G401 (cell line): ENCODE measurements at regions not wholly inside any gene's neighbourhood (a gene's known extent, or its start where the extent isn't known, plus 50 kb on each side); places are given as distances from the start of the nearest gene placed in this dataset.

Experiments used
- DNase-seq: peaks from one replicate; pipeline ENCODE4 v3.0.0-alpha.2; 2015; ENCODE audit warnings: low spot score
- in situ Hi-C: cut with HindIII; loops from 2 replicates; pipeline ENCODE4 v1.10.0; 2016; ENCODE audit warnings: low sequenced_read_pairs, mixed read lengths

GRCh38 chr18:46282646-46283045 is 178.5 kb downstream of the HAUS1 start:
- in situ Hi-C loops = no loop called here
- DNase-seq = no peak

GRCh38 chr18:46283268-46283667 is 179.1 kb downstream of the HAUS1 start:
- in situ Hi-C loops = no loop called here
- DNase-seq = no peak

GRCh38 chr18:46283895-46284295 is 179.7 kb downstream of the HAUS1 start:
- in situ Hi-C loops = no loop called here
- DNase-seq = no peak

DNA sequence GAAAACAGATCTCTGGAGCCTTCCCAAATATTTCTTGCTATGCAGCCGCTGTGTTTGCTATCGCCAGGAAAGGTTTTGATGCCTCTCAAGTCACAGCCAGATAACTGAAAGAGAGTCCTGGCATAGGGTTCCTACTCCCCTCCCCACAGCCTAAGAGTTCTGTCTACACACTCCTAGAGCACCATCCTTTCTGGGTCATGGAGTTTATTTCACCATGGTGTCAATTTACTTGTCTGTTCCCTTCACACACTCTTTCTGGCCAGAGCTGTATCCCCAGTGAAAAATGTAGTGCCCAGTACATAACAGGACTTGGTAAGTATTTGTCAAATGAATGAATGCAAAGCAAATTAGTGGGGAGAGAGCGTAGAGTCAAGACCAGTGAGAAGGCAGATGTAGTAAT is 185.3 kb downstream of the HAUS1 start:
- no peak for DNase-seq
- in situ Hi-C loops = no loop called here

DNA sequence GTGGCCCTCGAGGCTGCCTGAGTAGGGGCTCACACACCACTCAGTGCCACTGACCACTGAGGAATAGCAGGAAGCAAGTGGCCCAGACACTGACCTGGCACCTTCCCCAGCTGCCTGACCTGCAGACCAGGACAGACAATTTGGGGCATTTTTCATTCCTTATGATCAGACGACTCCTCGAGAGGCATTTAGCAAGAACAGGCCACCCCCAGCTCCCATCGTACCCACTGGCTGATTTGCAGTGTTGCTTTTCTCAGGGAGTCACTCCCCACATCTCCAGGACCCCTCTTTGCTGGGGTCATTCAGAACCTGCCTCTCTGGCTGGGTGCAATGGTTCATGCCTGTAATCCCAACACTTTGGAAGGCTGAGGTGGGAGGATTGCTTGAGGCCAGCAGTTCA is 185.7 kb downstream of the HAUS1 start:
- in situ Hi-C loops = no loop called here
- DNase-seq = no peak

DNA sequence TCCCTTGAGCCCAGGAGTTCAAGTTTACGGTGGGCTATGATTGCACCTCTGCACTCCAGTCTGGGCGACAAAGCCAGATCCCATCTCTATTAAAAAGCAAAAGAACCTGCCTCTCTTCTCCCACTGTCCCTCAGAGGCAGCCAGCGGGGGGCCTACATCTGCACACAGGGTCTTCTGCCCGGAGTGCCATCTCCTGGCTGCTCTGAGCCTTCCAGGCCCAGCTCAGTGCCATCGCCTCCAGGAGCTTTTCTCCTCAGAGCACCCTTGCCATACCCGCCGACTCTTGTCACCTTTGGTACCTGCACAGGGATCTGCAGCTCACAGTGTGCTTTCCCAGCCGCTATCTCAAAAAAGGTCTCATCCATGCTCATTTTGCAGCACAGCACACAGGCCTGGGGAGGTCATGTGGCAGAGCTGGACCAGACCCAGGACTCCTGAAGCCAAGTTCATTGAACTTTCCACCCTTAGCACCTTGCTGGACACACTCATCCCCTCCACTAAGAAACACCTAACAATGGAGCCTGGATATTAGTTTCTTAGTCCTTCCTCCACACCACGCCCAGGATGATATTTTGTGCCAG is 186.3 kb downstream of the HAUS1 start:
- in situ Hi-C loops = no loop called here
- DNase-seq = no peak

DNA sequence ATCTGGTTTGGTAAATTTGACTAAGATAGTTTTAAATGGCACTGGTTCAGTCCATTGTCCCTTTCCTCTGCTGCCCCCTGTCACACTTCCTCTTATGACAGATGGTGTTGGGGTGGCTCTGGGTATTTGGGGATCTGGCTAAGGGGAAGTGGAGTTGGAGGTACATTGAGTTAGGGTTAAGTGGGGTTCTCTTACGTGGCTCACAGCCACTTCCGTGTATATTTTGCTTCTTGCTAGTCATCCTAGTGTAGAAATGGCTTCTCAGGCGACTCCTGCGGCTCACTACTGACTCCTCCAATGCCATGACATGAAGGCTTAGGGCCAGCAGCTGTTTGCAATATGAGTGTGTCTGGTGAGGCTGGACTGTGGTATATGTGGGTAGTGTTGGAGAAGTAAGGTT is 187.0 kb downstream of the HAUS1 start:
- DNase-seq = no peak
- in situ Hi-C loops = no loop called here

- in situ Hi-C loops = no loop called here
- DNase-seq = no peak
These were observed 189.6 kb downstream of the HAUS1 start for GRCh38 chr18:46293742-46294181.

GRCh38 chr18:46294318-46294717 is 190.1 kb downstream of the HAUS1 start:
- no peak for DNase-seq
- in situ Hi-C loops = no loop called here

DNA sequence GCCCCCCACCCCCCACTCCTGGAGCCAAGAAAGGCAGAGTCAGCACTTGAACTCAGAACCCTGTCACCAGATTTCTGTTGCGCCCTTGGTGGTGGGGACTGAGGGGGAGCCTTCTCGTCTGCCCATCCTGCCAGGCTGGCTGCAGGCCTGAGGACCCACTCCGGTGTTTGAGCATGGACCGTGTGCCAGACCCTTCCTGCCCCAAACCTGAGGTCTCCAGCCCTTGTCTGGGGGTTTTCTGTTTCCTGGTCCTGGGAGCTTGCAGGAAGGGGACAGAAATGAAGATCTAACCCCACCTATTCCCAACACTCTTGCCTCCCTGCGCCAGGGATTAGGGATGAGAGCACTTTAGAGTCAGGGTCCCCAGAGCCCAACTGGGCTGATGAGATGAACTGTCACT is 190.6 kb downstream of the HAUS1 start:
- in situ Hi-C loops = no loop called here
- DNase-seq = no peak

GRCh38 chr18:46295416-46295815 is 191.2 kb downstream of the HAUS1 start:
- in situ Hi-C loops = no loop called here

DNA sequence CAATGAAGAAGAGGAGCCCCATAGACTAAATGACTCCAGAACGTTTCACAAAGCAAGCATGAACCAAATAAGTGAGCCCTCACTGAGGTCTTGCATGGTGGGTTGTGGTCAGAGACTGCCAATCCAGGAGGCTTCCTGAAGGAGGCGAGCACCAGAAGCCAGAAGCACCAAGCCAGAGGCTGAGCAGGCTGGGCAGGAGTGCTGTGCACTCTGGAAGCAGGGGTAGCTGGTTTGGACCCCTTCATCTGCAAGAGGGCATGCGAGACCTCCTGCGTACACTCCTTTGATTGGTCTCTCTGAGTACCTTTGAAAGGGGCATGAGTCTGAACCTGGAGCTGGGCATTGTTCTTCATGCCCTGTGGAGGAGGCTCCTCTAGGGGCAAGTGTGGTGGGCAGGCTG is 192.5 kb downstream of the HAUS1 start:
- DNase-seq = no peak
- in situ Hi-C loops = no loop called here

More at GRCh38 chr18:46295416-46295815, 191.2 kb downstream of the HAUS1 start:
- DNase-seq = no peak

DNA sequence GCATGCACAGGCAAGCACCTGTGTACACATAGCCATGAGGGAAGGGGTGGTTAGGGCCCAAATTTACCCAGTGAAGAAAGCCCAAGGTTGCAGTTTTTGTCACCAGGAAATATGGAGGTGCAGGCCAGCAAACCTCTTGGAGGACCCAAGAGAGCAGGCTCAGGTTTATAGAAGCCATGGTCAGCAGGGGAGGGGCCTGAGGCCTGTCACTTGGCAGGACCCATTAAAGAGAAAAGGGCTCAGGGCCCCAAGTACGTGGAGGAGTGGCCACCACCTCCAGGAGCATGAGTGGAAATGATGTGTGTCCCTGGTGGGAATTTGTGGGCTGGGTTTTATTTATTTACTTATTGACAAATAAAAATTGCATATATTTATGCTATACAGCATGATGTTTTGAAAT is 192.9 kb downstream of the HAUS1 start:
- in situ Hi-C loops = no loop called here
- DNase-seq = no peak

DNA sequence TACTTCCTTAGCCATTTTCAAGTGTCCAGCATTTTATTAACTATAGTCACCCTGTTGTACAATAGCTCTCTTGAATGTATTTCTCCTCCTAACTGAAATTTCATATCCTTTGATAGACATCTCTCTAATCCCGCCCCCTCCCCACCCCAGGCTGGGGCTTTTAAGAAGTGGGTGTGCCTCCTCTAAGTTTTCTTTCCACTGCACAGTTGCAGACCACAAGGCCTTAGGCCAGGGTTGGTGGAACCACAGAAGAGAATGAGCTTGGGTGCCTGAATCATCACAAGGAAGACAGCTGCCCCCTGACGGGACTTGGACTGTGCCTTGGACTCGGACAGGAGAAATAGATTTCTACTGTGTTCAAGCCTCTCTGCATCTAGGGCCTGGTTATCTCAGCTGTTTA is 193.4 kb downstream of the HAUS1 start:
- in situ Hi-C loops = no loop called here
- DNase-seq = no peak

- no peak for DNase-seq
- in situ Hi-C loops = no loop called here
These were observed 194.3 kb downstream of the HAUS1 start for GRCh38 chr18:46298511-46298910.

DNA sequence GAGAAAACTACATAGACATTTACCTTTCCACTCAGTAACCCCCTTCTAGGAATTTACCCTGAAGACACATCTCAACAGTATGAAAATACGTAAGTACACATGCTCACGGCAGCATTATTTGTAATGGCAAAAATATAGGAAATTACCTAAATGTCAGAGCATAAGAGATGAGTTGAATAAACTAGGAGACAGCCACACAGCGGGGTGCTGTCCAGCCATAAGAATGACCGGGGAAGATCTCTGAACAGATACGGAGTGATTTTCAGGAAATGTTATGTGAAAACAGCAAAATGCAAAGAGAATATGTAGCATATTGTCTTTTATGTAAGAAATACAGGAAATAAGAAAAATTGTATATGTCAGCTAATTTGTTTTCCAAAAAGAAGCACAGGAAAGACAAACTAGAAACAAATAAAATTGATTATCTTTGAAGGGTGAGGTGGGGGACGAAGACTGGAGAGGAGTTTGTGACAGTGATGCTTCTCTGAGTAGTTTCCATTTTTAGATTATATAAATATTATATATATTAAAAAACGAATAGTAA is 195.4 kb downstream of the HAUS1 start:
- in situ Hi-C loops = no loop called here
- DNase-seq = no peak

DNA sequence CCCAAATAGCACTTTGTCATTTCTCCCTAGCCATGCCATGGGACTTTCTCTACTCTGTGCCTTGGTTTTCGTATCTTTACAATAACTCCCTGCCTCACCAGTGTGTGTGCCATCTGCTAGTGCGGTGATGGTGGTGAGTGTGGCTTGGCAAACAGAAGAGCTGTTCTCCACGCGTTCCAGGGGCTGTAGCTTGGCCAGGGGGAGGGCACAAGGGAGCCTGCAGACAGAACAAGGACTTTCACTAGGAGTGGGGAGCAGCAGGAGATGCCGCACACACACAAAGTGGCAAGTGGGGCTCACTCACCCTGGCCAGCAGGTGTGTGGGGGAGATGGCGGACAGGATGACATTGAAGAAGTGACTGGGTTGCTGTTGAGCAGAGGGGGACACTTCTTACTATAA is 196.9 kb downstream of the HAUS1 start:
- no peak for DNase-seq
- in situ Hi-C loops = no loop called here

DNA sequence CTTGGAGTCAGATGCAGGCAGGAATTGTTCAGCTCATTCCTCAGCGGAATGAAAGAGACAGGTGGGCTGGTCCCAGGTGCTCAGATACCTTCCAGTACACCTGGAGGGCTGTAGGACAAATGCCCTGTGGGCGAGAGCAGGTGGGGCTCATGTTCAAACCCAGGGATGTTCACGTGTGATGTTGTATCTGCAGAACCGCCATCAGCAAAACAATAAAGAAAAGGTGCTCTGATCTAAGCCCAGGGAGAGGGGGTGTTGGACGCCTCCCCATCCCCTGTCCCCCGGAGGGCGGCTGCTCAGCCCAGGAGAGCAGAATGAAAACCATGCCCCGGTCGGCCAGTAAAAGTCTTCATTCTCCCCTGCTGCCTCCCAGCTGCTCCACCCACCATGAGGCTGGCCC is 197.4 kb downstream of the HAUS1 start:
- no peak for DNase-seq
- in situ Hi-C loops = no loop called here

DNA sequence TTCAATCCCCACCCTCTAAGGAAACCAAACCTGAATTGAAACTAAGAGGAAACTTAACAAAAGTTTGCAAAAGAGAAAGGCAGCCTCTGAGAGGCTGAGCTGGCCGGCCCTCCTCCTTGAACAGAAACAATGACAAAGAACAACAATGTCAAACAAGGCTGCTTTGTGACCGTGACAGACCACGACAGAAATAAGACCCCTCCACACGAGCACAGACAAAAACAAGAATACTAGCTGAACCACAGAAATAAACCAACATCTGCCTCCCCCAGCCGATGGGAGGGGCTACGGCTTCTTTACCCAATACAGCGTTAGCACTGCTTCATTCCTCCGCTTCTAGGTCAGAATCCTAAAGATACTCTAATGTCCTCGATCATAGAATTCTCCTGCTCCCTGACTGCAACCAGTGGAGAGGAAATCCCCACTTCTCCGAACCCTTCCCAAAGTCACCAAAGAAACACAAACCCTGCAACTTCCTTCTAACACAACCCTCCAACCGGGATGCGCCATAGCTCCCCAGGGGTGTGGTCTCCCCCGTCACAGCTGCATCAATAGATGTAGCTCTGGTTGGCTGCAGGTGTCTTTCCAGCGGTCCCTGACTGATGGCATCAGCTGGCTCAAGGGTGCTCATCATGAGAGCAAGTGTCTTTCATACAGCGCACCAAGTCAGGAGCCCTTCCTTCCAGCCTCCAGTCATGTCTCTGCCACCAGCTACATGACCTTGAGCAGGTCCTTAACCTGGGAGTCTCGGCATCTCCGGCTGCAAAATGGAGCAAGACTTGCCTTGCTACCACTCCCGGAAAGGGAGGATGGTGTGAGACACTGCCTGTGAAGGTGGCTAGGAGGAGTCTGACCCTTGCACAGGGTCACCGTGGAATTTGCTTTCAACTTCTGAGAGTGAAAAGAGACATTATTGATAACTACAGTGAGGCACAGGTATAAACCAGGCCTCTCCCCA is 198.6 kb downstream of the HAUS1 start:
- in situ Hi-C loops = no loop called here
- DNase-seq = no peak

- no peak for DNase-seq
- in situ Hi-C loops = no loop called here
These were observed 206.1 kb downstream of the HAUS1 start for GRCh38 chr18:46310258-46310657.
